ENCODE measurements at regions not wholly inside any gene's neighbourhood (a gene's known extent, or its start where the extent isn't known, plus 50 kb on each side); places are given as distances from the start of the nearest gene placed in this dataset.

- TF ChIP-seq CTCF (IDR thresholded peaks at IDR 0.05 in 2 of 3, conservative IDR thresholded peaks at IDR 0.05 in 1 of 3; ENCODE audit: borderline replicate concordance in 1 of 3, insufficient read depth in 1 of 3, low read depth in 2 of 3, low read length in 2 of 3) (no peak), SP1 (IDR thresholded peaks at IDR 0.05; ENCODE audit: low read depth) (no peak), EZH2phosphoT487 (IDR thresholded peaks at IDR 0.05; ENCODE audit: borderline replicate concordance) (no peak)
Measured at GRCh38 chr1:70720521-70720920, 309.5 kb downstream of the CTH start.

All from HCT116 (cell line).